Keratinocyte (primary cell): ENCODE measurements at regions not wholly inside any gene's neighbourhood (a gene's known extent, or its start where the extent isn't known, plus 50 kb on each side); places are given as distances from the start of the nearest gene placed in this dataset.

Experiments
- DNase-seq: peaks from one replicate; pipeline ENCODE4 v3.0.0-alpha.2; 2011; ENCODE audit warnings: low read depth, missing footprints, low spot score
- FAIRE-seq: peaks from 2 replicates; lab custom pipeline; 2011; peaks lifted over from hg19 to GRCh38; lab: Jason Lieb, UNC
- H2AFZ ChIP-seq: 2 replicates; pipeline ENCODE4 v1.6.0; 2012; ENCODE audit warnings: low read length, control low read depth, inconsistent platforms; ENCODE audit not compliant: control insufficient read depth
- H3K27ac ChIP-seq: 2 replicates; pipeline ENCODE4 v1.5.1; 2011; ENCODE audit warnings: low read length; ENCODE audit not compliant: control insufficient read depth, insufficient read depth
- H3K27me3 ChIP-seq: 3 replicates; pipeline ENCODE4 v1.6.0; 2011; ENCODE audit warnings: low read length; ENCODE audit not compliant: control insufficient read depth, insufficient read depth; ENCODE audit errors: extremely low read depth
- H3K36me3 ChIP-seq, 2 experiments: 2 replicates in 1 of 2; 3 replicates in 1 of 2; pipeline ENCODE4 v1.5.1; 2011; ENCODE audit warnings: low read length in 2 of 2, mild to moderate bottlenecking in 1 of 2; ENCODE audit not compliant: control insufficient read depth in 2 of 2, insufficient read depth in 2 of 2; ENCODE audit errors: extremely low read depth in 1 of 2
- H3K4me1 ChIP-seq: 3 replicates; pipeline ENCODE4 v1.5.1; 2011; ENCODE audit warnings: low read length; ENCODE audit not compliant: control insufficient read depth, insufficient read depth; ENCODE audit errors: extremely low read depth
- H3K4me2 ChIP-seq: 3 replicates; pipeline ENCODE4 v1.6.0; 2011; ENCODE audit warnings: low read depth, low read length; ENCODE audit not compliant: control insufficient read depth, insufficient read depth; ENCODE audit errors: extremely low read depth
- H3K4me3 ChIP-seq, 3 experiments: fragments of 200-600 bp in 1 of 3; sonication (generic) in 1 of 3; 2 replicates in 2 of 3; 3 replicates in 1 of 3; pipeline ENCODE4 v1.5.1; 2011 to 2016; ENCODE audit warnings: low read length in 3 of 3, mild to moderate bottlenecking in 3 of 3, control low read depth in 2 of 3, inconsistent platforms in 1 of 3, low read depth in 1 of 3, mixed read lengths in 1 of 3, mixed run types in 1 of 3, moderate library complexity in 1 of 3; ENCODE audit not compliant: control insufficient read depth in 2 of 3, insufficient read depth in 2 of 3; ENCODE audit errors: extremely low read depth in 1 of 3
- H3K79me2 ChIP-seq: 2 replicates; pipeline ENCODE4 v1.6.0; 2012; ENCODE audit warnings: low read length; ENCODE audit not compliant: control insufficient read depth, insufficient read depth
- H3K9ac ChIP-seq: 3 replicates; pipeline ENCODE4 v1.6.0; 2011; ENCODE audit warnings: low read length; ENCODE audit not compliant: control insufficient read depth, insufficient read depth; ENCODE audit errors: extremely low read depth
- H3K9me1 ChIP-seq: 3 replicates; pipeline ENCODE4 v1.6.0; 2011; ENCODE audit warnings: low read length; ENCODE audit not compliant: control insufficient read depth, insufficient read depth; ENCODE audit errors: extremely low read depth
- H3K9me3 ChIP-seq: 2 replicates; pipeline ENCODE4 v1.5.1; 2012; ENCODE audit warnings: low read depth, low read length; ENCODE audit not compliant: control insufficient read depth
- H4K20me1 ChIP-seq: 3 replicates; pipeline ENCODE4 v1.6.0; 2011; ENCODE audit warnings: low read length; ENCODE audit not compliant: control insufficient read depth, insufficient read depth; ENCODE audit errors: extremely low read depth
- EZH2 ChIP-seq: IDR thresholded peaks from one replicate; pipeline ENCODE4 v1.6.1; 2012; ENCODE audit warnings: inconsistent platforms, mild to moderate bottlenecking, low read length, moderate library complexity
- dilution Hi-C: fragments of 300-500 bp; cut with MboI; formaldehyde crosslinking; loops from one replicate; pipeline ENCODE4 v1.7.0; 2020; ENCODE audit warnings: low sequenced_read_pairs; ENCODE audit not compliant: extremely low pct_ligation_motif_present
- TF ChIP-seq, protein P1 (sequence below), 3 experiments: IDR thresholded peaks in 1 of 3; conservative IDR thresholded peaks in 1 of 3; optimal IDR thresholded peaks in 1 of 3; 2 replicates in 2 of 3; 3 replicates in 1 of 3; pipeline versions ENCODE3 to v1.5.1; 2011; ENCODE audit warnings: low read length in 3 of 3, mild to moderate bottlenecking in 3 of 3, moderate library complexity in 2 of 3, control low read depth in 1 of 3, inconsistent platforms in 1 of 3; ENCODE audit not compliant: insufficient read depth in 2 of 3; ENCODE audit errors: extremely low read depth in 1 of 3

DNA sequence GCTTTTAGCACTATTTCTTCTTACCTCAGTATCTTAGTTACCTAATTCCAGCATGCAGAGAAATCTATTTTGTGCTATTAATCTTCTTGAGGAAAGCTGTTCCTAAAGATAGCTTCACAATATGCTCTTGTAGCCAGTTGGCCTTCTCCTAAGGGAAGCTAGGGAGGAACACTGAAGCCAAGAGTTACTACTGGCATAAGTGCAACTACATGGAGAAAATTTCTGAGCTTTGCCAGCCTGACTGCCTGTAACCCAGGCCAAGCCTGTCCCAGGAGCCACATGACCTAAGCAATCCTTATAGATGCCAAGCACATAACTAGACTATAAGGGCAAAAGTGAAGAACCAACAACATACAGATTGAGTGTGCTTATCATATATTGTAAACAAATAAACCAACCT is 890.2 kb downstream of the FLRT2 start:
- TF ChIP-seq EZH2, result no peak
- TF ChIP-seq, protein P1, sequence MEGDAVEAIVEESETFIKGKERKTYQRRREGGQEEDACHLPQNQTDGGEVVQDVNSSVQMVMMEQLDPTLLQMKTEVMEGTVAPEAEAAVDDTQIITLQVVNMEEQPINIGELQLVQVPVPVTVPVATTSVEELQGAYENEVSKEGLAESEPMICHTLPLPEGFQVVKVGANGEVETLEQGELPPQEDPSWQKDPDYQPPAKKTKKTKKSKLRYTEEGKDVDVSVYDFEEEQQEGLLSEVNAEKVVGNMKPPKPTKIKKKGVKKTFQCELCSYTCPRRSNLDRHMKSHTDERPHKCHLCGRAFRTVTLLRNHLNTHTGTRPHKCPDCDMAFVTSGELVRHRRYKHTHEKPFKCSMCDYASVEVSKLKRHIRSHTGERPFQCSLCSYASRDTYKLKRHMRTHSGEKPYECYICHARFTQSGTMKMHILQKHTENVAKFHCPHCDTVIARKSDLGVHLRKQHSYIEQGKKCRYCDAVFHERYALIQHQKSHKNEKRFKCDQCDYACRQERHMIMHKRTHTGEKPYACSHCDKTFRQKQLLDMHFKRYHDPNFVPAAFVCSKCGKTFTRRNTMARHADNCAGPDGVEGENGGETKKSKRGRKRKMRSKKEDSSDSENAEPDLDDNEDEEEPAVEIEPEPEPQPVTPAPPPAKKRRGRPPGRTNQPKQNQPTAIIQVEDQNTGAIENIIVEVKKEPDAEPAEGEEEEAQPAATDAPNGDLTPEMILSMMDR (optimal IDR thresholded peaks at IDR 0.05 in 1 of 3, IDR thresholded peaks at IDR 0.05 in 1 of 3, conservative IDR thresholded peaks at IDR 0.05 in 1 of 3; ENCODE audit: extremely low read depth in 1 of 3, insufficient read depth in 2 of 3, low read length in 3 of 3), result no peak
- FAIRE-seq (no peak), DNase-seq (no peak)
- Histone ChIP-seq H2AFZ (no peak overlapping the region), H3K36me3 (no peaks in the 10 kb centered on the region), H3K79me2 (no peaks in the 10 kb centered on the region), H3K4me3 (no peak overlapping the region), H3K4me1 (no peaks in the 10 kb centered on the region), H3K4me2 (no peak overlapping the region), H3K27ac (no peak overlapping the region), H3K9me1 (no peaks in the 10 kb centered on the region), H4K20me1 (no peaks in the 10 kb centered on the region), H3K9ac (no peak overlapping the region), H3K9me3 (no peaks in the 10 kb centered on the region), H3K27me3 (no peaks in the 10 kb centered on the region)
- dilution Hi-C loops, result no loop called here

DNA sequence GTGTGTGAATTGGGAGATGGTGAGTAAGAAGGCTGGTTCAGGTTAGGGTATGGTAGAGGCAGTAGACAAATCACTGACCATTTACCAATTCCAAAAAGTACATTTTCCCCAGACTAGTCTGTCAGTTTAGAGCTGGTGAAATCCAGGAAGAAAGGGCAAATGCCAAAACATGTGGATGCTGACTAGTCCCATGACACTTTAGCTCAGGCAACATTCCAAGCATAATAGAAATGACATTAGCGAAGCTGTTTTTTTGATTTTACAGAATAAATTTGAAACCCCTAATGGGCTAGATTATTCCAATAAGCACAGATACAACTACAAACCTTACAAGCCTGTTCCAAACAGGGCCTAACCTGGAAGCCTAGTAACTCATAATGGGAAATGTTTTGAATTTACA is 884.2 kb downstream of the FLRT2 start:
- Histone ChIP-seq H3K27ac (no peak overlapping the region), H3K27me3 (no peaks in the 10 kb centered on the region), H3K9me3 (no peaks in the 10 kb centered on the region), H3K79me2 (no peaks in the 10 kb centered on the region), H3K4me2 (no peak overlapping the region), H3K9ac (no peak overlapping the region), H2AFZ (no peak overlapping the region), H3K9me1 (no peaks in the 10 kb centered on the region), H3K36me3 (no peaks in the 10 kb centered on the region), H3K4me3 (no peak overlapping the region), H3K4me1 (no peaks in the 10 kb centered on the region), H4K20me1 (no peaks in the 10 kb centered on the region)
- FAIRE-seq (no peak), DNase-seq (no peak)
- no peak for TF ChIP-seq EZH2
- TF ChIP-seq, protein P1 (optimal IDR thresholded peaks at IDR 0.05 in 1 of 3, IDR thresholded peaks at IDR 0.05 in 1 of 3, conservative IDR thresholded peaks at IDR 0.05 in 1 of 3; ENCODE audit: extremely low read depth in 1 of 3, insufficient read depth in 2 of 3, low read length in 3 of 3), result no peak
- dilution Hi-C loops, result no loop called here
